ENCODE measurements at regions not wholly inside any gene's neighbourhood (a gene's known extent, or its start where the extent isn't known, plus 50 kb on each side); places are given as distances from the start of the nearest gene placed in this dataset.
"Not testable (repeated sequence)": the region's sequence is repeated elsewhere in the genome, so short reads cannot be mapped to it uniquely, and the experiment has no call there.

- no peak for DNase-seq (ENCODE audit: low read depth, low spot score)
Measured at GRCh38 chr4:138892483-138893407, 122.8 kb upstream of the NOCT start.

GRCh38 chr4:138891631-138892031 lies 124.0 kb upstream of the NOCT start:
- no peak for DNase-seq (ENCODE audit: low read depth, low spot score)

- DNase-seq (ENCODE audit: low read depth, low spot score) = no peak
Measured at GRCh38 chr4:138890891-138891570, 124.5 kb upstream of the NOCT start.

- DNase-seq (ENCODE audit: low read depth, low spot score) = no peak
Measured at GRCh38 chr4:138889216-138889615, 126.4 kb upstream of the NOCT start.

GRCh38 chr4:138887741-138888140 lies 127.8 kb upstream of the NOCT start:
- no peak for DNase-seq (ENCODE audit: low read depth, low spot score)

- no peak for DNase-seq (ENCODE audit: low read depth, low spot score)
Measured at GRCh38 chr4:138887341-138887740, 128.2 kb upstream of the NOCT start.

GRCh38 chr4:138879757-138880156 lies 135.8 kb upstream of the NOCT start:
- no peak for DNase-seq (ENCODE audit: low read depth, low spot score)

- no peak for DNase-seq (ENCODE audit: low read depth, low spot score)
Measured at GRCh38 chr4:138875891-138876608, 139.5 kb upstream of the NOCT start.

GRCh38 chr4:138871555-138871875 lies 144.1 kb upstream of the NOCT start:
- DNase-seq (ENCODE audit: low read depth, low spot score) = no peak

- peak; percentile 67 for DNase-seq (ENCODE audit: low read depth, low spot score)
Measured at GRCh38 chr4:138870737-138871554, 144.6 kb upstream of the NOCT start.

GRCh38 chr4:138869631-138870030 lies 145.9 kb upstream of the NOCT start:
- no peak for DNase-seq (ENCODE audit: low read depth, low spot score)

GRCh38 chr4:138869165-138869564 lies 146.4 kb upstream of the NOCT start:
- DNase-seq (ENCODE audit: low read depth, low spot score) = no peak

- DNase-seq (ENCODE audit: low read depth, low spot score) = no peak
Measured at GRCh38 chr4:138868562-138868961, 147.0 kb upstream of the NOCT start.

- no peak for DNase-seq (ENCODE audit: low read depth, low spot score)
Measured at GRCh38 chr4:138867404-138867803, 148.2 kb upstream of the NOCT start.

- DNase-seq (ENCODE audit: low read depth, low spot score) = no peak
Measured at GRCh38 chr4:138866314-138866713, 149.3 kb upstream of the NOCT start.

- no peak for DNase-seq (ENCODE audit: low read depth, low spot score)
Measured at GRCh38 chr4:138865765-138866164, 149.8 kb upstream of the NOCT start.

- DNase-seq (ENCODE audit: low read depth, low spot score) = no peak
Measured at GRCh38 chr4:138864961-138865720, 150.4 kb upstream of the NOCT start.

- DNase-seq (ENCODE audit: low read depth, low spot score) = no peak
Measured at GRCh38 chr4:138863160-138863559, 152.4 kb upstream of the NOCT start.

GRCh38 chr4:138861135-138861534 lies 154.4 kb upstream of the NOCT start:
- no peak for DNase-seq (ENCODE audit: low read depth, low spot score)

- DNase-seq (ENCODE audit: low read depth, low spot score) = not testable (repeated sequence)
Measured at GRCh38 chr4:138860357-138860756, 155.2 kb upstream of the NOCT start.

GRCh38 chr4:138859254-138859653 lies 156.3 kb upstream of the NOCT start:
- DNase-seq (ENCODE audit: low read depth, low spot score) = no peak
